Bronchial epithelial cell (primary cell): ENCODE measurements at regions not wholly inside any gene's neighbourhood (a gene's known extent, or its start where the extent isn't known, plus 50 kb on each side); places are given as distances from the start of the nearest gene placed in this dataset.

Source experiments
- DNase-seq: peaks from one replicate; pipeline ENCODE4 v3.0.0-alpha.2; 2010; ENCODE audit warnings: low read depth
- FAIRE-seq: peaks from 2 replicates; lab custom pipeline; 2011; peaks lifted over from hg19 to GRCh38; lab: Jason Lieb, UNC
- H3K27me3 ChIP-seq: 2 replicates; pipeline ENCODE4 v1.5.1; 2011; ENCODE audit warnings: low read length; ENCODE audit not compliant: control insufficient read depth, insufficient read depth
- H3K36me3 ChIP-seq: 2 replicates; pipeline ENCODE4 v1.5.1; 2011; ENCODE audit warnings: low read length; ENCODE audit not compliant: control insufficient read depth, insufficient read depth
- H3K4me3 ChIP-seq: 2 replicates; pipeline ENCODE4 v1.5.1; 2011; ENCODE audit warnings: mild to moderate bottlenecking, low read depth, low read length, control low read depth
- CTCF ChIP-seq: IDR thresholded peaks from 2 replicates; pipeline ENCODE4 v1.5.1; 2011; ENCODE audit warnings: mild to moderate bottlenecking, moderate library complexity, low read length, control low read depth, inconsistent platforms; ENCODE audit not compliant: insufficient read depth, severe bottlenecking

- H3K4me3 ChIP-seq: no peak overlapping the region
- H3K27me3 ChIP-seq: no peaks in the 10 kb centered on the region
- no peaks in the 10 kb centered on the region for H3K36me3 ChIP-seq
- FAIRE-seq (peak; percentile 72), DNase-seq (no peak)
- no peak for TF ChIP-seq CTCF
Measured at GRCh38 chr14:95025218-95025617, 132.1 kb downstream of the DICER1 start.

- no peaks in the 10 kb centered on the region for H3K27me3 ChIP-seq
- FAIRE-seq: no peak
- no peak for DNase-seq
- H3K4me3 ChIP-seq: no peak overlapping the region
- no peaks in the 10 kb centered on the region for H3K36me3 ChIP-seq
- no peak for TF ChIP-seq CTCF
Measured at GRCh38 chr14:95024380-95024779, 132.9 kb downstream of the DICER1 start.

GRCh38 chr14:95023886-95024285 is 133.4 kb downstream of the DICER1 start:
- Histone ChIP-seq H3K4me3 (no peak overlapping the region), H3K36me3 (no peaks in the 10 kb centered on the region), H3K27me3 (no peaks in the 10 kb centered on the region)
- DNase-seq (no peak), FAIRE-seq (no peak)
- TF ChIP-seq CTCF: no peak

GRCh38 chr14:95023115-95023514 is 134.2 kb downstream of the DICER1 start:
- FAIRE-seq (no peak), DNase-seq (no peak)
- no peak for TF ChIP-seq CTCF
- no peaks in the 10 kb centered on the region for H3K36me3 ChIP-seq
- no peak overlapping the region for H3K4me3 ChIP-seq
- H3K27me3 ChIP-seq: no peaks in the 10 kb centered on the region

- DNase-seq (no peak), FAIRE-seq (no peak)
- no peak for TF ChIP-seq CTCF
- no peak overlapping the region for H3K4me3 ChIP-seq
- H3K27me3 ChIP-seq: no peaks in the 10 kb centered on the region
- H3K36me3 ChIP-seq: no peaks in the 10 kb centered on the region
Measured at GRCh38 chr14:95021588-95021987, 135.7 kb downstream of the DICER1 start.

- H3K27me3 ChIP-seq: no peaks in the 10 kb centered on the region
- H3K4me3 ChIP-seq: no peak overlapping the region
- H3K36me3 ChIP-seq: no peaks in the 10 kb centered on the region
- TF ChIP-seq CTCF: no peak
- FAIRE-seq (no peak), DNase-seq (no peak)
Measured at GRCh38 chr14:95018821-95019220, 138.5 kb downstream of the DICER1 start.
